Fibroblast of the aortic adventitia (primary cell): ENCODE measurements at regions not wholly inside any gene's neighbourhood (a gene's known extent, or its start where the extent isn't known, plus 50 kb on each side); places are given as distances from the start of the nearest gene placed in this dataset.
"Not testable (repeated sequence)": the region's sequence is repeated elsewhere in the genome, so short reads cannot be mapped to it uniquely, and the experiment has no call there.

Experiments
- DNase-seq: peaks from one replicate; pipeline ENCODE4 v3.0.0-alpha.2; 2010; ENCODE audit warnings: low read depth
- H3K4me3 ChIP-seq: 2 replicates; pipeline ENCODE4 v1.5.1; 2011; ENCODE audit warnings: low read depth, mild to moderate bottlenecking, control low read depth, low read length, moderate library complexity
- TF ChIP-seq, protein P1 (sequence below): IDR thresholded peaks from 2 replicates; pipeline ENCODE4 v1.5.1; 2011; ENCODE audit warnings: mild to moderate bottlenecking, low read length, control low read depth, inconsistent platforms; ENCODE audit not compliant: insufficient read depth

- TF ChIP-seq, protein P1, sequence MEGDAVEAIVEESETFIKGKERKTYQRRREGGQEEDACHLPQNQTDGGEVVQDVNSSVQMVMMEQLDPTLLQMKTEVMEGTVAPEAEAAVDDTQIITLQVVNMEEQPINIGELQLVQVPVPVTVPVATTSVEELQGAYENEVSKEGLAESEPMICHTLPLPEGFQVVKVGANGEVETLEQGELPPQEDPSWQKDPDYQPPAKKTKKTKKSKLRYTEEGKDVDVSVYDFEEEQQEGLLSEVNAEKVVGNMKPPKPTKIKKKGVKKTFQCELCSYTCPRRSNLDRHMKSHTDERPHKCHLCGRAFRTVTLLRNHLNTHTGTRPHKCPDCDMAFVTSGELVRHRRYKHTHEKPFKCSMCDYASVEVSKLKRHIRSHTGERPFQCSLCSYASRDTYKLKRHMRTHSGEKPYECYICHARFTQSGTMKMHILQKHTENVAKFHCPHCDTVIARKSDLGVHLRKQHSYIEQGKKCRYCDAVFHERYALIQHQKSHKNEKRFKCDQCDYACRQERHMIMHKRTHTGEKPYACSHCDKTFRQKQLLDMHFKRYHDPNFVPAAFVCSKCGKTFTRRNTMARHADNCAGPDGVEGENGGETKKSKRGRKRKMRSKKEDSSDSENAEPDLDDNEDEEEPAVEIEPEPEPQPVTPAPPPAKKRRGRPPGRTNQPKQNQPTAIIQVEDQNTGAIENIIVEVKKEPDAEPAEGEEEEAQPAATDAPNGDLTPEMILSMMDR = no peak
- DNase-seq = no peak
- H3K4me3 ChIP-seq = no peak overlapping the region
These were observed 364.9 kb downstream of the ANKRD30A start for GRCh38 chr10:37490266-37490665.

- no peak for DNase-seq
- TF ChIP-seq, protein P1 = no peak
- H3K4me3 ChIP-seq = no peak overlapping the region
These were observed 364.2 kb downstream of the ANKRD30A start for GRCh38 chr10:37489658-37490003.

DNA sequence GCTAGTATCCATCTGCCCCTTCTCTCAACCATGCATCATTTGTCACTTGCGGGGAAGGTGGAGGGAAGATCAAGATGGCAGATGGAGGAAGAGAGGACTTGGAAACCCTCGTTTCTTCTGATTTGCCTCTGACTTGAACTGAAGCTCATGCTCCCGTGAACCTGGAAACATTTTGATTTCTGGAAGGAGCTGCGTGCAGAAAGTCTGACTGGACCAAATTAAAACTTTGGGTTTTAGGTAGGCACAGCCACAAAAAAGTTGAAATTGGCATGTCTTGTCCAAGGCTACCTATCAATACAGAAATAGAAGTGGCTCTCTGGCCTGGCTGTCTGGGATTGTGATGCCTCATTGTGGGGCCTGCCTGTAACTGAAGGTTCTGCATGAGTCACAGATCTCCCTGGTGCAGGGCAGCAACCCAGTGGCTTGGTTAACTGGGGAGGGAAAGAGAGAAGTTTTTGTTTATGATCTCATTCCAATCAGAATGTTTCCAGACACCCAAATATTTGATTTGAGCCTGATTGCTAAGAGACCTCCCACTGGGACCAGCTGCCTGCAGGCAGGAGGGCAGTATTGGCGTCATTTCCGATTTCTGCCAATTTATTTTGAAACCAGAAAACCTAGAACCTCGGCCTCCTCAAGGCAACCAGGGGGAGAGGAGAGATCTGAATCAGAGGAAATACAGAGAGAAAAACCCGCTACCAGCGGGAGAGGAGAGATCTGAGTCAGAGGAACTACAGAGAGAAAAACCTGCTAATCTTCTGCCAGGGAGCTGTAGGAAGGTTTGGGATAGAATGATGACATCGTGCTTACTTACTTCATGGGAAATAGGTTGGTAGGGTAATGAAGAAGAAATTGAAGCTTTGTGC is 363.6 kb downstream of the ANKRD30A start:
- peak; percentile 10 for DNase-seq
- H3K4me3 ChIP-seq = no peak overlapping the region
- TF ChIP-seq, protein P1 = no peak

DNA sequence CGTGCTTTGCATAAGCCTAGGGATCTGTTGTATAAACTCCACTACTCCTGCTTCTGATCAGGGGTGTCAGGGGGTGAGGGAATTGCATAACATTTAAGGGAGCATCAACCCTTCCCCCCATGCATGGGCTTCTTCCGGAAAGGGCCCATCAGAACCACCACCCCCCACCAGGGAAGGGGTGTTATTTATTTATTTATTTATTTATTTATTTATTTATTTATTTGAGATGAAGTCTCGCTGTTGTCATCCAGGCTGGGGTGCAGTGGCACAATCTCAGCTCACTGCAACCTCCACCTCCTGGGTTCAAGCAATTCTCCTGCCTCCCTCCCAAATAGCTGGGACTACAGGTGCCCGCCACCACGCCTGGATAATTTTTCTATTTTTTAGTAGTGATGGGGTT is 355.2 kb downstream of the ANKRD30A start:
- DNase-seq, H3K4me3 ChIP-seq: not testable (repeated sequence)

- TF ChIP-seq, protein P1 = no peak
- DNase-seq = no peak
These were observed 354.1 kb downstream of the ANKRD30A start for GRCh38 chr10:37479469-37479868.

GRCh38 chr10:37478381-37478780 is 353.0 kb downstream of the ANKRD30A start:
- DNase-seq = no peak
- TF ChIP-seq, protein P1 = no peak
- H3K4me3 ChIP-seq = no peak overlapping the region

More at GRCh38 chr10:37479469-37479868, 354.1 kb downstream of the ANKRD30A start:
- H3K4me3 ChIP-seq = no peak overlapping the region

DNA sequence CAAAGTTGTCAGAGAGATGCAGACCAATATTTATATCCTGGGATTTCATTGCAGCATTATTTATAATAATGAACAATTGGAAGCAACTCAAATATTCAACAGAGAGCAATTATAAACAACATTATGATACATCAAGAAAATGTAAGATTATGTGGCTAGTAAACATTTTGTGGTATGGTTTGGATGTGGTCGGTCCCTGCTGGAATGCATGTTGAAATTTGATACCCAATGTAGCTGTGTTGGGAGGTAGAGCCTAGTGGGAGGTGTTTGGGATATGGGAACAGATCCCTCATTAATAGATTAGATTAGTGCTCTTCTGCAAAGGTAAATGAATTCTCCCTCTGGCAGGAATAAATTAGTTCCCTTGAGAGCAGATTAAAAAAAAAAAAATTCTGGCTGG is 350.9 kb downstream of the ANKRD30A start:
- DNase-seq = no peak
- TF ChIP-seq, protein P1 = no peak
- no peak overlapping the region for H3K4me3 ChIP-seq
